ENCODE measurements at regions not wholly inside any gene's neighbourhood (a gene's known extent, or its start where the extent isn't known, plus 50 kb on each side); places are given as distances from the start of the nearest gene placed in this dataset.

DNA sequence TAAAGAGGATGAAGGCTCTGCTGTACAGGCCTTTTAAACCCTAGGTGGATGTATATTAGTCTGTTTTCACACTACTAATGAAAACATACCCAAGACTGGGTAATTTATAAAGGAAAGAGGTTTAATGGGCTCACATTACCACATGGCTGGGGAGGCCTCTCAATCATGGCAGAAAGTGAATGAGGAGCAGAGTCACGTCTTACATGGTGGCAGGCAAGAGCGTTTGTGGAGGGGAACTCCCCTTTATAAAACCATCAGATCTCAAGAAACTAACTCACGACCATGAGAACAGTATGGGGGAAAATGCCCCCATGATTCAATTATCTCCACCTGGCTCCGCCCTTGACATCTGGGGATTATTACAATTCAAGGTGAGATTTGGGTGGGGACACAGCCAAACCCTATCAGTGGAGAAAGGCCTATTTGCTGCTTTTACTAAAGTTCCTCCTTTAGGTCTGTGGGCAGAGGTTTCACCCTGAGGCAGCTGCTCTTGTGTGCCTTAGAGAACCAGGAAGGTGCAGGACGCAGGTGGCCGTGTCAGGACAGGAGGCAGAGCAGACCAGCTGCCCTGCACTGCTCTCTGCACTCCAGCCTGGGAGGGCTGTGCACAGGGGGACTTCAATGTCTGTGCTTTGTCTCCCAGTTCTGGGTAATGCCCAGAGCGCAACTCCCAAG lies 178.8 kb upstream of the HDAC4 start:
- DNase-seq (ENCODE audit: low read depth, low spot score) (no peak), FAIRE-seq (no peak), ATAC-seq (no peak)
- Histone ChIP-seq H3K36me3 (ENCODE audit: control insufficient read depth in 2 of 2, insufficient read depth in 2 of 2, low read length in 1 of 2) (no peaks in the 10 kb centered on the region), H2AFZ (ENCODE audit: control insufficient read depth, low read depth, low read length) (no peak overlapping the region), H3K27me3 (replicated peaks in 1 of 2; ENCODE audit: control insufficient read depth in 2 of 2, insufficient read depth in 2 of 2, low read length in 1 of 2) (no peaks in the 10 kb centered on the region; a peak in 1 of 4 replicates), H4K20me1 (ENCODE audit: control insufficient read depth, insufficient read depth) (no peaks in the 10 kb centered on the region), H3K4me2 (ENCODE audit: control insufficient read depth, insufficient read depth) (no peak overlapping the region), H3K9me3 (replicated peaks; ENCODE audit: control insufficient read depth, insufficient read depth, low read length) (no peaks in the 10 kb centered on the region; the same call in 2 of the 3 replicates), H3K4me3 (no peak overlapping the region), H3K4me1 (ENCODE audit: control insufficient read depth, insufficient read depth, low read length) (no peaks in the 10 kb centered on the region), H3K79me2 (ENCODE audit: control insufficient read depth, insufficient read depth, low read length) (no peaks in the 10 kb centered on the region), H3K9ac (ENCODE audit: control insufficient read depth, insufficient read depth, low read length) (no peak overlapping the region), H3K27ac (ENCODE audit: control insufficient read depth, insufficient read depth) (no peak overlapping the region)
- intact Hi-C loops (cut with micrococcal nuclease; ENCODE audit: unreplicated experiment) (no loop called here), in situ Hi-C loops (cut with MboI) (no loop called here)
- ChIA-PET RAD21 (ENCODE audit: unreplicated experiment) (no interaction called here), SMC1A (ENCODE audit: uncharacterized antibody, unreplicated experiment) (no interaction called here), CTCF (no interaction called here), POLR2A (no interaction called here)
- WGBS (ENCODE audit: insufficient coverage, insufficient replicate concordance, low lambda C conversion rate, missing lambda C conversion rate), result 21% methylated on average over 7 of the region's 7 CpGs
- BruUV-seq (replicated peaks), result no TSS peak
- TF ChIP-seq SMAD1 (IDR thresholded peaks at IDR 0.05; ENCODE audit: low read depth, partially characterized antibody), result no peak
- no peak for TF ChIP-seq RFX5 (IDR thresholded peaks at IDR 0.05; ENCODE audit: low read depth, low read length)
- TF ChIP-seq, protein P1, sequence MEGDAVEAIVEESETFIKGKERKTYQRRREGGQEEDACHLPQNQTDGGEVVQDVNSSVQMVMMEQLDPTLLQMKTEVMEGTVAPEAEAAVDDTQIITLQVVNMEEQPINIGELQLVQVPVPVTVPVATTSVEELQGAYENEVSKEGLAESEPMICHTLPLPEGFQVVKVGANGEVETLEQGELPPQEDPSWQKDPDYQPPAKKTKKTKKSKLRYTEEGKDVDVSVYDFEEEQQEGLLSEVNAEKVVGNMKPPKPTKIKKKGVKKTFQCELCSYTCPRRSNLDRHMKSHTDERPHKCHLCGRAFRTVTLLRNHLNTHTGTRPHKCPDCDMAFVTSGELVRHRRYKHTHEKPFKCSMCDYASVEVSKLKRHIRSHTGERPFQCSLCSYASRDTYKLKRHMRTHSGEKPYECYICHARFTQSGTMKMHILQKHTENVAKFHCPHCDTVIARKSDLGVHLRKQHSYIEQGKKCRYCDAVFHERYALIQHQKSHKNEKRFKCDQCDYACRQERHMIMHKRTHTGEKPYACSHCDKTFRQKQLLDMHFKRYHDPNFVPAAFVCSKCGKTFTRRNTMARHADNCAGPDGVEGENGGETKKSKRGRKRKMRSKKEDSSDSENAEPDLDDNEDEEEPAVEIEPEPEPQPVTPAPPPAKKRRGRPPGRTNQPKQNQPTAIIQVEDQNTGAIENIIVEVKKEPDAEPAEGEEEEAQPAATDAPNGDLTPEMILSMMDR (IDR thresholded peaks at IDR 0.05 in 2 of 3, conservative IDR thresholded peaks at IDR 0.05 in 1 of 3; ENCODE audit: control insufficient read depth in 2 of 3, extremely low read depth in 1 of 3, insufficient read depth in 1 of 3, low read depth in 3 of 3, low read length in 3 of 3), result no peak
- no peak for TF ChIP-seq NFYB (IDR thresholded peaks at IDR 0.05; ENCODE audit: insufficient read depth, low read depth, low read length)
- TF ChIP-seq, protein P2, sequence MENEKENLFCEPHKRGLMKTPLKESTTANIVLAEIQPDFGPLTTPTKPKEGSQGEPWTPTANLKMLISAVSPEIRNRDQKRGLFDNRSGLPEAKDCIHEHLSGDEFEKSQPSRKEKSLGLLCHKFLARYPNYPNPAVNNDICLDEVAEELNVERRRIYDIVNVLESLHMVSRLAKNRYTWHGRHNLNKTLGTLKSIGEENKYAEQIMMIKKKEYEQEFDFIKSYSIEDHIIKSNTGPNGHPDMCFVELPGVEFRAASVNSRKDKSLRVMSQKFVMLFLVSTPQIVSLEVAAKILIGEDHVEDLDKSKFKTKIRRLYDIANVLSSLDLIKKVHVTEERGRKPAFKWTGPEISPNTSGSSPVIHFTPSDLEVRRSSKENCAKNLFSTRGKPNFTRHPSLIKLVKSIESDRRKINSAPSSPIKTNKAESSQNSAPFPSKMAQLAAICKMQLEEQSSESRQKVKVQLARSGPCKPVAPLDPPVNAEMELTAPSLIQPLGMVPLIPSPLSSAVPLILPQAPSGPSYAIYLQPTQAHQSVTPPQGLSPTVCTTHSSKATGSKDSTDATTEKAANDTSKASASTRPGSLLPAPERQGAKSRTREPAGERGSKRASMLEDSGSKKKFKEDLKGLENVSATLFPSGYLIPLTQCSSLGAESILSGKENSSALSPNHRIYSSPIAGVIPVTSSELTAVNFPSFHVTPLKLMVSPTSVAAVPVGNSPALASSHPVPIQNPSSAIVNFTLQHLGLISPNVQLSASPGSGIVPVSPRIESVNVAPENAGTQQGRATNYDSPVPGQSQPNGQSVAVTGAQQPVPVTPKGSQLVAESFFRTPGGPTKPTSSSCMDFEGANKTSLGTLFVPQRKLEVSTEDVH (IDR thresholded peaks at IDR 0.05; ENCODE audit: low read depth, partially characterized antibody), result no peak
- TF ChIP-seq, protein P3, sequence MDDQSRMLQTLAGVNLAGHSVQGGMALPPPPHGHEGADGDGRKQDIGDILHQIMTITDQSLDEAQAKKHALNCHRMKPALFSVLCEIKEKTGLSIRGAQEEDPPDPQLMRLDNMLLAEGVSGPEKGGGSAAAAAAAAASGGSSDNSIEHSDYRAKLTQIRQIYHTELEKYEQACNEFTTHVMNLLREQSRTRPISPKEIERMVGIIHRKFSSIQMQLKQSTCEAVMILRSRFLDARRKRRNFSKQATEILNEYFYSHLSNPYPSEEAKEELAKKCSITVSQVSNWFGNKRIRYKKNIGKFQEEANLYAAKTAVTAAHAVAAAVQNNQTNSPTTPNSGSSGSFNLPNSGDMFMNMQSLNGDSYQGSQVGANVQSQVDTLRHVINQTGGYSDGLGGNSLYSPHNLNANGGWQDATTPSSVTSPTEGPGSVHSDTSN (IDR thresholded peaks at IDR 0.05; ENCODE audit: insufficient replicate concordance, low read depth, low read length), result no peak
- no peak for TF ChIP-seq HDAC2 (IDR thresholded peaks at IDR 0.05)
- no peak for TF ChIP-seq SUZ12 (IDR thresholded peaks at IDR 0.05; ENCODE audit: unreplicated experiment)
- TF ChIP-seq, protein P4, sequence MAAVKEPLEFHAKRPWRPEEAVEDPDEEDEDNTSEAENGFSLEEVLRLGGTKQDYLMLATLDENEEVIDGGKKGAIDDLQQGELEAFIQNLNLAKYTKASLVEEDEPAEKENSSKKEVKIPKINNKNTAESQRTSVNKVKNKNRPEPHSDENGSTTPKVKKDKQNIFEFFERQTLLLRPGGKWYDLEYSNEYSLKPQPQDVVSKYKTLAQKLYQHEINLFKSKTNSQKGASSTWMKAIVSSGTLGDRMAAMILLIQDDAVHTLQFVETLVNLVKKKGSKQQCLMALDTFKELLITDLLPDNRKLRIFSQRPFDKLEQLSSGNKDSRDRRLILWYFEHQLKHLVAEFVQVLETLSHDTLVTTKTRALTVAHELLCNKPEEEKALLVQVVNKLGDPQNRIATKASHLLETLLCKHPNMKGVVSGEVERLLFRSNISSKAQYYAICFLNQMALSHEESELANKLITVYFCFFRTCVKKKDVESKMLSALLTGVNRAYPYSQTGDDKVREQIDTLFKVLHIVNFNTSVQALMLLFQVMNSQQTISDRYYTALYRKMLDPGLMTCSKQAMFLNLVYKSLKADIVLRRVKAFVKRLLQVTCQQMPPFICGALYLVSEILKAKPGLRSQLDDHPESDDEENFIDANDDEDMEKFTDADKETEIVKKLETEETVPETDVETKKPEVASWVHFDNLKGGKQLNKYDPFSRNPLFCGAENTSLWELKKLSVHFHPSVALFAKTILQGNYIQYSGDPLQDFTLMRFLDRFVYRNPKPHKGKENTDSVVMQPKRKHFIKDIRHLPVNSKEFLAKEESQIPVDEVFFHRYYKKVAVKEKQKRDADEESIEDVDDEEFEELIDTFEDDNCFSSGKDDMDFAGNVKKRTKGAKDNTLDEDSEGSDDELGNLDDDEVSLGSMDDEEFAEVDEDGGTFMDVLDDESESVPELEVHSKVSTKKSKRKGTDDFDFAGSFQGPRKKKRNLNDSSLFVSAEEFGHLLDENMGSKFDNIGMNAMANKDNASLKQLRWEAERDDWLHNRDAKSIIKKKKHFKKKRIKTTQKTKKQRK (IDR thresholded peaks at IDR 0.05; ENCODE audit: low read depth, low read length), result no peak
- TF ChIP-seq EP300 (IDR thresholded peaks at IDR 0.05; ENCODE audit: borderline replicate concordance in 1 of 2, control insufficient read depth in 1 of 2, low read depth in 2 of 2, low read length in 2 of 2), result no peak
- no peak for TF ChIP-seq MYC (IDR thresholded peaks at IDR 0.05; ENCODE audit: insufficient read depth, insufficient read length, insufficient replicate concordance, low read length, severe bottlenecking)

Measured in GM12878 (cell line).